MV-4-11 (cell line): ENCODE measurements at regions not wholly inside any gene's neighbourhood (a gene's known extent, or its start where the extent isn't known, plus 50 kb on each side); places are given as distances from the start of the nearest gene placed in this dataset.
"Not testable (repeated sequence)": the region's sequence is repeated elsewhere in the genome, so short reads cannot be mapped to it uniquely, and the experiment has no call there.

Source experiments
- DNase-seq: peaks from one replicate; lab custom pipeline; 2025; lab: John Stamatoyannopoulos, UW

DNA sequence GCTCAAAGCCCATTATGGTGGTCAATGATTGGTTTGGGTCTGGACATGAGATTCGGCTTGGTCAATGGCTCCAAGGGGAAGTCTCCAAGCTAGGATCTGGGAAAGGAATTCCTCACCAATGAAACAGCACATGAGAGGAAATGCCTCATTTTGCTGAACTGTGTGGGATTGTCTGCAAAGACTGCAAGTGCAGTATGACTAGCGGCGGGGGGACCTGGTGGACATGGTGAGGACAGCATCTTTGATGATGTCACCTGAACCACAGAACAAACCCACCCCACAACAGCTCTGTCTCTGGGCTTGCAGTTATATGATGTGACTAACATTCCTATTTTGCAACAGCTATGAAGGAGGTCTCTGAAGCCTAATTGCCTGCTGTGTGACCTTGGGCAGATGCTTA is 50.6 kb upstream of the NKD1 start:
- DNase-seq = no peak

GRCh38 chr16:50496990-50497389 is 51.2 kb upstream of the NKD1 start:
- no peak for DNase-seq

DNA sequence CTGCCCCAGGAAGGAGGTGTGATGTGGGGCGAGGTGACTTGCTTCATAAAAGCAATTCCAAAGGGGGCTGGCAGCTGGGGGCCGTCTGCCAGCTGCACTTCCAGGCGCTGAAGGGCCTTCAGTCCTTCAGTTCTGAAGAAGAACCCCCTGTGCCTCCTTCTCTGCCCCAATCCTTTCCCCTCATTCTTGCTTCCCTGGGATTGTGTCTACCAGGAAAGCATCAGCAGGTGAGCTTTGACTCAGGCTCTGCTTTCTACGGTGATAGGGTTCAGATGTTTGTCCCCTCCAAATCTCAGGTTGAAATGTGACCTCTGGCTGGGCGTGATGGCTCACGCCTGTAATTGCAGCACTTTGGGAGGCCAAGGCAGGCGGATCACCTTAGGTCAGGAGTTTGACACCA is 52.5 kb upstream of the NKD1 start:
- no peak for DNase-seq

DNA sequence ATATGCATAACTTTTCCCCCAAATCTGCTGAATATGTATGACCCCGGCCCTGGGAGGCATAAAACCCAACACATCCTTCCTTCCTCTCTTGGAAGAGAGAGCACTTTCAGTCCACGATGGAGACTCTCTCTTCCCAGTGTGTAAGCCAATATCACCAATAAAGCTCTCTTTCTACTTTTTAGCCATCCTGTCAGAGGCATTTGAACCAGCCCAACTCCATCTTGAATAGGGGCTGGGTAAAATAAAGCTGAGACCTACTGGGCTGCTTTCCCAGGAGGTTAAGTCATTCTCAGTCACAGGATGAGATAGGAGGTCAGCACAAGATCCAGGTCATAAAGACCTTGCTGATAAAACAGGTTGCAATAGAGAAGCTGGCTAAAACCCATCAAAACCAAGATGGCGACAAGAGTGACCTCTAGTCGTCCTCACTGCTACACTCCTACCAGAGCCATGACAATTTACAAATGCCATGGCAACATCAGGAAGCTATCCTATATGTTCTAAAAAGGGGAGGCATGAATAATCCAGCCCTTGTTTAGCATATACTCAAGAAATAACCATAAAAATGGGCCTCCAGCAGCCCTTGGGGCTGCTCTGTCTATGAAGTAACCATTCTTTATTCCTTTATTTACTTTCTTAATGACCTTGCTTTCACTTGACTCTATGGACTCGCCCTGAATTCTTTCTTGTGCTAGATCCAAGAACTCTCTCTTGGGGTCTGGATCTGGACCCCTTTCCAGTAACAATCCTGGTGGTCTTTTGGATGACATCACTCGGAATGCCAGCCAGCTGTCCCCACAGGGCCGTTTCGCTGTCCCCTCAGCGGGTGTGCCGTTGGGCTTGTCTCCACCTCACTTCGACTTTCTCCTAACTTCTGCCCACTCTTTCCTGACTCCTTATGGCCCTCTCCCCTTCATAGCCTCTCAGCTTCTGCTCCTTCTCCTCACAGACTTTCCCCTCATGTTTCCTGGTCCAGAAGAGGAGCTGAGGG is 53.4 kb upstream of the NKD1 start:
- no peak for DNase-seq

DNA sequence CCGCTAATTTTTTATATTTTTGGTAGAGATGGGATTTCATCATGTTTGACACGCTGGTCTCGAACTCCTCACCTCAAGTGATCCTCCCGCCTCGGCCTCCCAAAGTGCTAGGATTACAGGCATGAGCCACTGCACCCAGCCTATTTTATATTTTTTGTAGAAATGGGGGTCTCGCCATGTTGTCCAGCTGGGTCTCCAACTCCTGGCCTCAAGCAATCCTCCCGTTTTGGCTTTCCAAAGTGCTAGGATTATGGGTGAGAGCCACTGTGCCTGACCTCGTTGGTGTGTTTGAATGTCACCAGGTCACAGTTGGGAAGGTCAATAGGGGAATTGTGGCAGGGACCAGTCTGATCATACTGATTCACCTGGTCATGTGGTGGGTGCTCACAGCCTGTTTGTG is 56.7 kb upstream of the NKD1 start:
- no peak for DNase-seq

GRCh38 chr16:50490828-50491227 is 57.4 kb upstream of the NKD1 start:
- no peak for DNase-seq

DNA sequence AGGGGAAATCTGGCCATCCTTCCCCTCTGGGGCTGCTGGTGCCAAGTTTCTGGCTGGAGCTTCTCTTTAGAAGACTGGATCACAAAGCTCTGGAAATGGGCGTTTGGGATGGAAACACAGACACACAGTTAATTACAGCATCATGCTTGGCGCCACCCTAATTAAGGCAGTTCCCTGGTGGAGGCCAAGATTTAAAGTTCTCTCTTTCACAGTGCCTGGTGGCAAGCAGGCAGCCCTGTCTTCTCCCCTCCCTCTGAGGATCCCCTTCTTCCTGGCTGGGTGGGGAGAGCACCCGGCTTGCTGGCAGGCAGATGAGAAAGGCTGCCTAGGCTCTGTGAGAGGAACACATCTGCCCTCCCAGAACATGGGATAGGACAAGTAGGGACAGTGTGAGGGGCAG is 59.0 kb upstream of the NKD1 start:
- DNase-seq = no peak

- no peak for DNase-seq
Measured at GRCh38 chr16:50487528-50487927, 60.7 kb upstream of the NKD1 start.

DNA sequence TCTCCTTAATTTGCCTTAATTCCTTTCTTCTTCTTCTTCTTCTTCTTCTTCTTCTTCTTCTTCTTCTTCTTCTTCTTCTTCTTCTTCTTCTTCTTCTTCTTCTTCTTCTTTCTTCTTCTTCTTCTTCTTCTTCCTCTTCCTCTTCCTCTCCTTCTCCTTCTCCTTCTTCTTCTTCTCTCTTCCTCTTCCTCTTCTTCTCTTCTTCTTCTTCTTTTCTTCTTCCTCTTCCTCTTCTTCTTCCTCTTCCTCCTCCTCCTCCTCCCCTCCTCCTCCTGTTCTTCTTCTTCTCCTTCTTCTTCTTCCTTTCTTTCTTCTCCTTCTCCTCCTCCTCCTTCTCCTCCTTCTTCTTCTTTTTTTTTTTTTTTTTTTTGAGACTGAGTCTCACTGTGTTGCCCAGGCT is 62.0 kb upstream of the NKD1 start:
- not testable (repeated sequence) for DNase-seq

- DNase-seq = no peak
Measured at GRCh38 chr16:50485232-50485631, 63.0 kb upstream of the NKD1 start.

- DNase-seq = no peak
Measured at GRCh38 chr16:50482271-50482670, 65.9 kb upstream of the NKD1 start.

- no peak for DNase-seq
Measured at GRCh38 chr16:50480206-50480605, 68.0 kb upstream of the NKD1 start.

DNA sequence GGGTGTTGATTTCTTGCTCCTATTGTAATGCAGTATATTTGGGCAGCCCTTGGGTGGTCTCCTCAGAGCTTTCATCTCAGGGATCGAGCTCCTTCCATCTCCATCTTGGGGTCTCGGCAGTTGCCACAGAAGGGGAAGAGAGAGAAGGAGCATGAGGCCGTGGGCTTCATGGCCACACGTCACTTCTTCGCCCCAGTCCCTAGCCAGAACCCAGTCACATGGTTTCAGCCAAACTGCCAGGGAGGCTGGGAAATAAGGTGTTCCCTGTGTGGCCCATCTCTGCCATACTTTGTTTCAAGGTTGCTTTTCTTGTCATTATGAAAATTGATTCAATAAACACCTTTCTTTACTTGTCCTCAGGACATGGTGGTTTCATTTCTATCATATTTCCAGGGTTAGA is 68.4 kb upstream of the NKD1 start:
- DNase-seq = no peak

GRCh38 chr16:50478773-50479149 is 69.4 kb upstream of the NKD1 start:
- DNase-seq = no peak

DNA sequence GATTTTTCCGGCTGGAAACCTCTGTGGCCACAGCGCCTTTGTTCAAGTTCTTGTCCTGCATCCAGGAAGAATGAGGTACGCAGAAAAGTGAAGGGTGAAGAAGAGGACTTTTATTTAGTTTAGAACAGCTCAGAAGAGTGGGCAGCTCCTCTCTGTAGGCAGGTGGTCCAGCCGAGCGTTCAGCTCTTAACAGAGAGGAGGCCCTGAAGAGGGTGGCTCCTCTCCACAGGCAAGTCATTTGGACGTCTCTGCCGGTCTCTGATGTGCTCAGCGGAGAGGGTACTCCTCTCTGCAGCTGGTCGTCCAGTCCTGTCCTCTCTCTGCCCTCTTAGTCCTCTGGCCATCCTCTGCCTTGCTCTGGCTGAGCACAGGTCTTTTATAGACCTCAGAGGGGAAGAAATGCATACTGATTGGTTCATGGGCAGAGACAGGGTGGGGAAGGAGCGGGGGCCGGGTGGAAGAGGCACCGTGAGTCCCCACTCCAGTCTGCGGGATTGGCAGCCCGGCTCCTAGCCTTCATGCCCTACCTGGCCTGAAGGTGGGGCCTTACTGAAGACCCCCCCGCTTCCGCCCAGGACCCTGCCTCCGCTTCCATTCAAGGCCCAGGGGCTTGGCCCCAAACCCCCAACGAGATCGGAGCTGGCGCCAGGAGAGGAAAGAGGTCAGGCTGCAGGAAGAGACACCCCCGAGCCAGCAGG is 70.0 kb upstream of the NKD1 start:
- no peak for DNase-seq

GRCh38 chr16:50476486-50477255 is 71.5 kb upstream of the NKD1 start:
- no peak for DNase-seq

- DNase-seq = no peak
Measured at GRCh38 chr16:50475170-50475569, 73.0 kb upstream of the NKD1 start.

DNA sequence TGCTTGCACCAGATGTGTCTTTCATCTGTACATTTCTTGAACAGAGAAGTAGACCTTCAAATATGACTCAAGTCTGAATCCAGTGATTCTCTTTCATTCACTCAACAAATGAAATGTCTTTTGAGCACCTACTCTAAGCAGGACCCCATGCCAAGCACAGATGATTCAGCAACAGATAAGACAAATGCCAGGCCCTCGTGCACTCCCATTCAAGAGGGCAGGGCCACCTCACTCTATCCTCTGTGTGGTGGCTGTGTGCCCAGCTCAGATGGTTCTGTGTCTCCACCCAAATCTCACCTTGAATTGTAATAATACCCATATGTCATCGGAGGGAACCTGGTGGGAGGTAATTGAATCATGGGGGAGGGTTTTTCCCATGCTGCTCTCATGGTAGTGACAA is 74.1 kb upstream of the NKD1 start:
- DNase-seq = no peak

DNA sequence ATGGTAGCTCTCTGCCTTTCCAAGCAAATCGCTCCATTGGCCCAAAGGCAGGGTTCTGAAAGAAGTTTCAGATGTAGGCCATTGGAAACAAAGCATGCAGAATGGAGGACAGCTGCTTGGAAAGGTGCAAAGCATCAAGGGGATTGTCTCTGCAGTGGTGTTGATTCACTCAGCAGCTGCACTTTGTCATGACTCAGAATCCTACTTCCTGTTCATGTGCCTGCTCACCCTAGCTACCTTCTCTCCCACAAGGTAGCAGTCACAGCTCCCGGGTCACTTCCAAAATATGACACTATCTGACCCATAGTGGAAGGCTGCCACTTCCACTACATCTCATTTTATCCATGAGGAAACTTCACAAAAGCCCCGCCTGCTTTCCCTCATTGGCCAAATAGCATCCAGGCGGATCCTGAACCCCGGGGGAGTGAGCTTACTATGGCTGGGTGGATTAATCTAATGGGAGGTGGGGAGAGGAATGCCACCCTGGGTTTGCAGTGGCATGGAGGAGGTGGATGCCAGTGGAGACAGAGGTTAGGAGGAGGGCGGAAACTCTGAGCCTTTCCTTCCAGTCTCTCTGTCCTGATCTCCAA is 74.7 kb upstream of the NKD1 start:
- peak; percentile 14 for DNase-seq

DNA sequence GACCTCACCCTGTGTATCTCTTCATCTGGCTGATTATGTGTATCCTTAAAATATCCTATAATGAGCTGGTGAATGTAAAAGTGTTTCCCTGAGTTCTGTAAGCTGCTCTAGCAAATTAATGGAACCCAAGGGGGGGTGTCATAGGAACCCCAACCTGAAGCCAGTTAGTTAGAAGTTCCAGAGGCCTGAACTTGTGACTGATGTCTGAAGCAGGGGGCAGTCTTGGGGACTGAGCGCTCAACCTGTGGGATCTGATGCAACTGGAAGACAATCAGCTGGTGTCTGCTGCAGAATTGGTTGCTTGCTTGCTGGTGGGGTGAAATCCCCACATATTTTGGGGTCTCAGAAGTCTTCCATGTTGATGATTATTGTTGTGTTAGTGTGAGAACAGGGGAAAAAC is 75.7 kb upstream of the NKD1 start:
- no peak for DNase-seq

- DNase-seq = no peak
Measured at GRCh38 chr16:50470687-50471086, 77.5 kb upstream of the NKD1 start.

GRCh38 chr16:50469744-50470321 is 78.4 kb upstream of the NKD1 start:
- DNase-seq = no peak
